NCI-H748 (cell line): ENCODE measurements at regions not wholly inside any gene's neighbourhood (a gene's known extent, or its start where the extent isn't known, plus 50 kb on each side); places are given as distances from the start of the nearest gene placed in this dataset.
"Not testable (repeated sequence)": the region's sequence is repeated elsewhere in the genome, so short reads cannot be mapped to it uniquely, and the experiment has no call there.

Source experiments
- DNase-seq: peaks from one replicate; lab custom pipeline; 2025; ENCODE audit not compliant: unreplicated experiment; lab: John Stamatoyannopoulos, UW

DNA sequence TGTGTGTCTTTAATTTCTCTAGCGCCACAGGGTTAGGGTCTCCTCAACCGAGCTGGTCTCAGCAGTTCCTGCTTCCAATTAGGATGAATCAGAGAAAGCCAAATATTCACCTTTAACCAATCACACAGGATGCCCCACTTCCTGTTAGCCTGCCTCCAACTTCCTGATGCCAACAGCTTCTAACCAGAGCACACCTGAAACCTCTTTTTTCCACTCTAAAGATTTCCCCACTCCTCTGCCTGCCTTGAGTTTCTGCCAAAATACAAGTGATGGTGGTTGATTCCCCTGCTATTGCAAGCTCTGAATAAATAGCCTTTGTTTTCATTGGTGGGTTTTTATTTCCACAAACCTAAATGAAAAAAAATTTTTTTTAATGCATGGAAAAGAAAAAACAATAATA is 144.7 kb upstream of the UST start:
- DNase-seq = no peak

DNA sequence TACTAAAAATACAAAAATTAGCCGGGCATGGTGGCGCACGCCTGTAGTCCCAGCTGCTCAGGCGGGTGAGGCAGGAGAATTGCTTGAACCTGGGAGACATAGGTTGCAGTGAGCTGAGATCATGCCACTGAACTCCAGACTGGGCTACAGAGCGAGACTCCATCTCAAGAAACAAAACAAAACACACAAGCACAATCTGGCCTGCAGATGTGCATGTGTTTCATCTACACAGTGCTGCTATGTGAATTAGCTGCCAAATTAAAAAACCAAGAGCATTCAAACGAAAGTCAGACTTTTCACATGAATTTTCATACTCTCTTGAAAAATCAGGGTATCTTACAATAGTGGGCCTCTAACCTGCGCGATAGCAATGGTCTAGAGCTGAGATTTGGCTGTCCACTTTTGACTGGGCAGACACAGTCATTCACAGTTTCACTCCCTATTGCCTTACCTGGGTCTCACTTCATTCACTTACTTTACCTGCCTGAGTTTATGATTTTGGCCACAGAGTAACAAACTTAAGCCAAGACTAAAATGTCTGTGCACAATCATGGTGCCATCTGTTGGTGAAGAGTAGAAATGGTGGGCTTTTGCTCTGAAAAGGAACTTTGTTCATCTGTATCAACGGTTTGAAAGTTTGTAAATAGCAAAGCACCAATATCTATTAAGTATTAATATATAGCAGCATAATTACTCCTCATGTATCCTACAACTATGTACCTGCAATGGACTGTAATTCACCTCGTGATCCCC is 138.5 kb upstream of the UST start:
- DNase-seq = peak; percentile 8

DNA sequence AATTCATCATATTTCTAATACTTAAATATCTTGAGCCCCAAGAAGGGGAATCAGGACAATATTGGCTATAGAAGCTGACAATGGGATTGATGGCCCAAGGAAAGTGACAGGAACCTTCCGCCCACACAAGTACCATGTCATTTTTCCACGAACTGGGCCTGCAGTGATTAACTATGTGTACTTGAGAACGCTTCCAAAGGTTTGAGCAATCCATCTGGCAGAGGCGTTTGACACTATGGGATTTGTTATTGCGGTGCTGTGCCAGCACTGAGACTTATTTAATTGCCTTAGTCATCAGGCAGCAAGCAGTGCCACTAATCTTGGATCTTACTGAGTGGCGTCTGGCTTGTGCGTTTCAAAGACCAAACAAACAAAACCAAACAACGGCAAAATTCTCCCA is 135.6 kb upstream of the UST start:
- no peak for DNase-seq

DNA sequence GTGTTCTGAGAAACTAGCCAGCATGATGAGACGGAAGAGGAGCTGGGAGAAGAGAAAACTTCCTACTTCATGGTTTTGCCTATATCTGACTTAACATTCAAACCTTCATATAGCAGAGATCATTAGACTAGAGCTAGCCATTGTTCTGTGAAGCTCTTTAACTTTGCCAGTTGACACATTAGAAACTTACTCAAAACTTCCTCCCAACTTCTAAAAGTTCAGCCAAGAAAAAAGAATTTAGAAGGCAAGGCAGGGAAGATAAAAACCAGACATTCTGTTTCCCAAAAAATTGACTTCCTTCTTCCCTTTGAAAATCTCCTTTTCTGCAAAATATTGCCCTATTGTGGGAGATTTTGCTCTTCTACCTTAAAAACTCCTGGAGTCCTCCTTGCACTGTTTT is 134.8 kb upstream of the UST start:
- DNase-seq = no peak

DNA sequence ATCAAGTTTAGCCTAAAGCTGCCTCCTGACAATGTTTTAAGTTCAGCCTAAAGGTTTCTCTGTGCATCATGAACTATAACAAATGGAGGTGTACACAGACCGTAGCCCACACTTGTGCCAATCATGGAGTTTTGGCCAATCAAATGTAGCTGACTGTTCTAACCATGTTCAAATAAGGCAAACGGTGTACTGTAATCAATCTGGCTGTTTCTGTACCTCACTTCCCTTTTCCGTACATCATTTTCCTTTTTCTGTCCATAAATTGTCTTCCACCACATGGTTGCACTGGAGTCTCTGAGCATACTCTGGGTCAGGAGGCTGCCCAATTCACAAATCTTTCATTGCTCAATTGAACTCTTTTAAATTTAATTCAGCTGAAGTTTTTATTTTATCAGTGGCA is 132.2 kb upstream of the UST start:
- no peak for DNase-seq

DNA sequence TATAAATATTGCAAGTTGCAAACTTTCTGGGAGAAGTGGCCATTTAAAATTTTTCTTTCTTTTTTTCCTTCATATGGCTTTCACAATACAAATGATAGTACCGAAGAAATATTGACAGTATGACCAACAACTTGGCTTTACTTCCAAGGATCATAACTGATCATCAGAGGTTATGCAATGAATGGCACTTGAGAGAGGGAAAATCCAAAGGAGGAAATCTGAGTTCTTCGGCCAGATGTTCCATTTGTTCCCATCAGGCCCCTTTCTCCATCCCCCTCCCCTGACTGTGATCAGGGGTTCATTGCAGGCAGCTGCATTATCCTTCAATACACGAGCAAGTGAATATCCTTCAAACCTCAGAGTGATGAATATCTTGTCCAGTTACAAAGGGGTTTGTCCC is 130.0 kb upstream of the UST start:
- no peak for DNase-seq

DNA sequence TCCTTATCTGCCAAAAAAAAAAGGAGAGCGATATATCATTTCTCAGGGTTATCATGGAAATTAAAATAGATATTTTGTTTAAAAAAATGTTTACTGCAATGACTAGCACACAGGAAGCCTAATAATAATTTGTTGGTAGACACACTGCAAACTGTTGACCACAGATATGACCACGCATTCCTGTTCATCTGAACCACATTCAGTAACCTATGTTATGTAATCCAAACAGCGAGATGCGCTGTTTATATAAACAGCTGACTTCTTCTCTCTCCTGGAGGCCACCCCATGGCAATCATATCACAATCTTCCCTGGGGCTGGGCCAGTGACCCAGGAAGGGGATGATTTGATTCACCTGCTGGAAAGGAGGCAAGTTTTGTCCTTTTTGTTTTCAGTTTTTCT is 129.3 kb upstream of the UST start:
- DNase-seq = no peak

DNA sequence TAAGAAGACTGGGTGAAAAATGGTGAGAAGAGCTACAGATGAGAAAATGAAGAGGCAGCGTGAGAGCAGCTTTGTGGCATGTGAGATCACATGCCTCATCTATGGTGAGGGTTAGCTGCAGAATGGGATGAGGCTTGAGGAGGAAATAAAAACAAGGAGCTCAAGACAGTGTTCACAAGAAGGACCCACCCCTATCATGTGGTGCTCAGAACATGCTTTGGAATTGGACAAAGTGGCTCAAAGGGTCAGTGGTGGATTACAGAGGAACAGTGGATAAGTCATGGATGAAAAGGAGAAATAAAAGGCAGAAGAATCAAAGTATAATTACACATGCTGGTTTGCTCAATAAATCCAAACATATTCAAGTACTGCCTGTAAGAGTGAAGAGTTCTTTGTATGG is 126.9 kb upstream of the UST start:
- no peak for DNase-seq

DNA sequence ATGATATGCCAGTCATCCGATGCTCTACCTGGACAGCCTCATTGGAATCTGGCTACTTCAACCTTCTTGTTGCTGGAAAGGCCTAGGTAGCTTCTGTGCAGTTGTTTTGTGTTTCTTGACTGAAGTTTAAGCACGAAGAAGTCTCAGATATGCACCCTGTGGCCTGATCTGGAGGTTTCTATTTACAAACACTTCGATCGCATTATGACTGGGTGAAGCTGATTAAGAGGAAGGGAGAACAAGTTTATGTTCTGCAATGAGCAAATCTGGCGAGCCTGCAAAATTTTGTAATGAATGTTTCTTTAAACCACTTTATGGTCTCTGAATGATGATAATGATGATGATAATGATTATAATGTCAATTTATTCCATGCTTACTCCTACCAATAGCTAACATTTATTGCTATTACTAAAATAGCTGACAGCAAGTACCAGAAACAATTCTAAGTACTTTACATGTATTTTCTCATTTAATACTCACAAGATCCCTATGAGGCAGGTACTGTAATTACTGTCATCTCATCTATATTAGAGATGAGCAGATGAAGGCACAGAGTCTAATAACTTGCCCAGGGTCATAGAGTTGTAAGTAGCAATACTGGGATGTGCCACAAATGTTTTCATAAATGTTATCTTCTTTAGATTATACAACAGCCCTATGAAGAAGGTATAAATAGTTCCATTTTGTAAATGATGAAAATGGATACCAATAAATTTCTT is 126.1 kb upstream of the UST start:
- no peak for DNase-seq

DNA sequence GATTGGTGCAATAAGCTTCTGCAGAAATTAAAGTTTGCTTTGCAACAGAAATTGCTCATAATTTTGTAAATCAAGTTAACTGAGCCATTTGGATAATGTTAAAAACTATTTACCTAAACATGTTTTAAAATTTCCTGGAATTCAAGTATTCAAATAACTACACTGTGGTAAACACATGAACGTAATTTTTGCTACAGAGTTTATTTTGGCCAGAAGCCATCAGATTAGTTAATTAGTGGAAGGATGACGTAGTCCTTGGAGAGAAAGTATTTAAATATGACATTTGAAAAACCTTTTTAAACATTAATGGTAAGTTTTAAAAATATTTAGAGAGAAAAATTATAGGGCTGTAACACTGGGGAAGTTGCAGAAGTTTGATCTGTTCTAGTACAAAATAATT is 121.2 kb upstream of the UST start:
- no peak for DNase-seq

DNA sequence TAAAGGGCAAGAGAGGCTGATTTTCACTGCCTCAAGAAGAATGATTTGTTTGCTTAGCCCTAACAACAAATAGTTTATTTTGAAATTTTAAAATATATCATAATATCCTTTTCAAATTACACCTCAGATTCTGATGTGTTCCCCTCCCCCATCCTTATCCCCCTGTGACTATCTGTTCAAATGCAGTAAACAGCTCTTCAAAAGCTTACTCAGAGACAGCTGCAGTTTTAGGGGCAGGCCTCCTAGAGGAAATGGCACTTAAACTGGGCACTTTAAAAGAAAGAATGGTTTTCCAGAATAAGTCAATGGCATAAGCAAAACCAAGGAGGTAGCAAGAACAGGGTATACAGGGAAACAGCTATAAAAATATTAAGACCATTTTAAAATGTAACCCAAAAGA is 118.6 kb upstream of the UST start:
- peak; percentile 20 for DNase-seq

DNA sequence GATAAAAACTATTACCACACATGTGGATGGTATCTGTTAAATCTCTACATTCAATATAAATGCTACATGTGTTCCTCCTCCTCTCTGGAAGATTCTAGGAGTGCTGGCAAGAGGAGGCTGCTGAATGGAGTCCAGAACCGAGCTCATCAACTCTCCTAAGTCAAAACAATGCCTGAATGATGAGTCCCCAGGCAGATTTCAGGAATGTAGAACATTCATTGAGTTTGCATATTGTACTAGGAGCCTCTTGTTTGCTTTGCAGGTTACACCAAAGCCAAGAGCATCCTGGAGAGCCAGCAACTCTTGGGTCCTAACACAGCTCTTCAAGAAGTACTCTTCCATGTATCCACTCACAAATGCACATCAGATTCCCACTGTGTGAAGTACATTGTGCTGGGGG is 117.6 kb upstream of the UST start:
- no peak for DNase-seq

DNA sequence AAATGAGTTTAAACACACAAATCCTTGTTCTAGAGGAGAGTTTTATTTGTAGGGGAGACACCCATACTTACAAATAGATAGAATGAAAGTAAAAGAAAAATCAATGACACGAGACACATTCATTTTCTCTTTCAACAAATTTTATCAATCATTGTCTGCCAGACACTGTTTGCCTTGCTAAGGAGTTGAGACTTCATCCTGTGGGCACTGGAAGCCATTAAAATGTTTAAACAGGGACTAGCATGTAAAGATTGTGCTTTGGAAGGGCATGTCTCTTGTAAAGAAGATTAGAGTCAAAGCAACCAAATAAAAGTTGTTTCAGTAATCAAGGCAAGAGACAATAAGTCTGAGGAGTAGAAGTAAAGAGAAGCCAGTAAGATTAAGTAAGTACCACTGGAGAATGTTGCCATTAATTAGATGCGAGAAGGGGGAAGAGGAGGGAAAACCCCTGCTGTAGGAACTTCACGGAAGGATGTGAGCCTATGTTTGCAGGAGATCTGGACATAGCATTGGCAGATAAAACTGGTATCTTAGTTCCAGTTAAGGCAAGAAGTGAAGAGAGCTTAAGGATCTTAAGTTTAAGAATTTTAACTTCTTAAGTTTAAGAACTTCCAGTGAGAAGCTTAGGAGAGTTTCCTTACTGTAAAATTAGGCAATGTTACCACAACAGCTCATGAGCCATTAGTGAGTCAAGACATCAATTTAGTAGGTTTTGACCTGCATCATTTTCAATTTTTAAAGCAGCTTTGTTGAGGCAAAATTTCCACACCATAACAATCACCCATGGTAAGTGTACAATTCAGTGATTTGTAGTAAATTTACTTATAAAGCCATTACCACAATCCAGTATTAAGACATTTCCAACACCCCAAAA is 117.0 kb upstream of the UST start:
- no peak for DNase-seq

DNA sequence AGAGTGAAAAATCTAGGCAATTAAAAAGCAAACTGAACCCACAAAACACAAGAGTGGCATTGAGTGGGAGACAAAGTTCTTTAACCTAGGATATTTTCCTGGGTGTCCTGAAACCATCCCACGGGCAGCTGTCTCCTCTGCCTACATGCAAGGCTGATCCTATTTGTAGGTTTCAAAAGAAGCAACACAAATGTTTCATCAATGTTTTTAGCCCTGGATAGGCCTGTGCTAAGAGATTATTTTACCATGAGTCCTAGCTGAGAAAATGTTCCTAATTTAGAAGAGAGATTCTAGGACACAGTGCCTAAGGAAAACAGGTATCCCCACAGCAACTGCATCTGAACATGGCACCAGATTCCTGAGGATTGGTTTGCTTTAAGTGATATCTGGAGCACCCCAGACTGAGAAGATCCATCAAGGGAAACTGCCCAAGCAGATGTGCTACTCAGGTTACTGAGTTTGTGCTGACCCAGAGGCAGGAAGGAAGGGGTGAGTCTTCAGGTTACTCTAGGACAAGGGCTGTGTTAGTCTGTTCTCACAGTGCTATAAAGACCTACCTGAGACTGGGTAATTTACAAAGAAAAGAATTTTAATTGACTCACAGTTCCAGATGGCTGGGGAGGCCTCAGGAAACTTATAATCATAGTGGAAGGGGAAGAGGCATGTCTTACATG is 111.6 kb upstream of the UST start:
- DNase-seq = no peak

DNA sequence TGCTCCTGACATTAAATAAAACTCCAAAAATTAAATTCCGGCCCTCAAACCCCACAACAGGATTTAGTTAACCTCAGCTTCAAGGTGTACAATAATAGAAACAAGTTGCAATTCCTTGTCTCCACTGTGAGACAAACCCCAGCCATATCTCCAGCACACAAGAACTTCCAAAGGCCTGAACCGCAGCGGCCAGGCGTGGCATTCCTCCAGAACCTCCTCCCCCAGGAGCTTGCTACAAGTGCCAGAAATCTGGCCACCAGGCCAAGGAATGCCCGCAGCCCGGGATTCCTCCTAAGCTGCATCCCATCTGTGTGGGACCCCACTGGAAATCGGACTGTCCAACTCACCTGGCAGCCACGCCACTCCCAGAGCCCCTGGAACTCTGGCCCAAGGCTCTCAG is 105.0 kb upstream of the UST start:
- not testable (repeated sequence) for DNase-seq

DNA sequence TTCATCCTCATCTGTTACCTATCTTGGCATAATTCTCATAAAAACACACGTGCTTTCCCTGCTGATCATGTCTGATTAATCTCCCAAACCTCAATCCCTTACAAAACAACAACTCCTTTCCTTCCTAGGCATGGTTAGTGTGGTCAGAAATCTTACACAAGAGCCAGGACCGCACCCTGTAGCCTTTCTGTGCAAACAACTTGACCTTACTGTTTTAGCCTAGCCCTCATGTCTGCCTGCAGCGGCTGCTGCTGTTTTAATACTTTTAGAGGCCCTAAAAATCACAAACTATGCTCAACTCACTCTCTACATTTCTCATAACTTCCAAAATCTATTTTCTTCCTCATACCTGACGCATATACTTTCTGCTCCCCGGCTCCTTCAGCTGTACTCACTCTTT is 103.6 kb upstream of the UST start:
- not testable (repeated sequence) for DNase-seq

DNA sequence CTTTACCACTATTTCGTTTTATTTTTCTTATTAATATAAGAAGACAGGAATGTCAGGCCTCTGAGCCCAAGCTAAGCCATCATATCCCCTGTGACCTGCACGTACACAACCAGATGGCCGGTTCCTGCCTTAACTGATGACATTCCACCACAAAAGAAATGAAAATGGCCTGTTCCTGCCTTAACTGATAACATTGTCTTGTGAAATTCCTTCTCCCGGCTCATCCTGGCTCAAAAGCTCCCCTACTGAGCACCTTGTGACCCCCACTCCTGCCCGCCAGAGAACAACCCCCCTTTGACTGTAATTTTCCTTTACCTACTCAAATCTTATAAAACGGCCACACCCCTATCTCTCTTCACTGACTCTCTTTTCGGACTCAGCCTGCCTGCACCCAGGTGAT is 101.8 kb upstream of the UST start:
- DNase-seq = not testable (repeated sequence)

DNA sequence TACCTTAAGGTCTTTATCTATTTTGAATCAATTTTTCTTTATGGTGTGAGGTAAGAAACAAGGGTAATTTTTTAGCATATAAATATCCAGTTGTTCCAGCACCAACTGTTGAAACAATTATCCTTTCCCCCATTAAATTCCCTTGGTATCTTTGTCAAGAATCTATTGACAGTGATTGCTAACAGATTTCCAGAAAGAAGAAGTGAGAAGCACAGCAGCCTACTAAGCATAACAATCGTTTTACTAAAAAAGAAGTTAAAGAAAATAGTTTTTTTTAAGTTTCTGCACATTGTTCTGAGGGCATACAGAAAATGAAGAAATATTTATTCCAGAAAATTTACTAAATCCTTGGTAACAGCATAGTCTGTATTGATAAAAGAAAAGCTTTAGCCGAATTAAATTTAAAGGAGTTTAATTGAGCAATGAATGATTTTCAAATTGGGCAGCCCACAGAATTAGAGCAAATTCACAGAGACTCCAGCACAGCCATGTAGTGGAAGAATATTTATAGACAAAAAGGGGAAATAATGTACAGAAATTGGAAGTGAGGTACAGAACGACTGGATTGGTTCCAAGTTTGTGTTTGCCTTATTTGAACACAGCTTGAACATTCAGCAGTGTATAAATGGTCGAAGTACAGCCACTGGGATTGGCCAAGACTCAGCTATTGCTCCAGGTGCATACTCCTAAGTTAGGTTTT is 97.9 kb upstream of the UST start:
- DNase-seq = peak; percentile 7

DNA sequence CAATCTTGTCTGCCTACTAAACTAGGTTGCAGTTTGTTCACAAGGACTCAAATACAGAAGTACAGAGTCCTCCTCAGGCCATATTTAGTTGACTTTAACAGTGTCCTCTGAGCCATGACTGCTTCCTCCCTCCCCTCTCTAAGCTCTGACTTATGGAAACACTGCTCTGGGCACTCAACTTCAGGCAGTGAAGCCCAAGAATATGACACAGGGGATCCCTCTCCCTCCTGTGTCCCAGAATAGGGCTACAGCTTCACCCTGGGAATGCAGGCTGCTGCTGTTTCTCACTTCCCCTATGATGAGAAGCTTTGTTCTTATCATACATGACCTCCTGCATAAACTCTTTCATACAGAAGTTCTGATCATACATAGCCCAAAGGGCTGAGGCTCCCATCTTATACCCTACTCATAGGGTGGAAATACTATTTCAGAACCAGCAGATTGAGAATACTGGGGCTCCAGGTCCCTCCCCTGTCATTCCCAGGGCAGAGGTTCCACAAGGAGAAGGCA is 97.3 kb upstream of the UST start:
- DNase-seq = no peak

DNA sequence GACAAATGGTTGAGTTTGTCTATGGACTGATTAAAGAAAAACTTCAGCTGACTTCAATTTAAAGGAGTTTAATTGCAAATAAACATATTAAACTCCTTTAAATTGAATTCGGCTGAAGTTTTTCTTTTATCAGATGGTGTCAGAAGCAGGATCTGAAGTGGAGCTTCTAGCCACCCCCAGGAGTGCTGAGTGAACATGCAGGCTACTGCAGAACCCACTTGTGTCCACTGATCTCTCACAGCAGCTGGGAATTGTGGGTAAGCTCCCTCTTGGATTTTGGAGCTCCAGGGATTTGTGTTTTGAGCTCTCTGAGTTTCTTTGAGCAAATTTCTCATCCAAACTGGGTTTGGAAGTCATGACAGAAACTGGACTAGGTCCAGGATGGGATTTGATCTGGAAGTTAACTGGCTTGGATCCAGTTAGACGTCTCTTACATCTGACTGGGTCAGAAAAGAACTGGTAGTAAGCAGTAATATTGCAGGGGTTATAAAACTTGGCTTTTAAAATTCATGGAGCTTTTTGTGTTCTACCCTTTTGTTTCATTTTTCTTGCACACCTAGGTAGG is 95.8 kb upstream of the UST start:
- DNase-seq = no peak
